Kidney capillary endothelial cell (primary cell): ENCODE measurements at regions not wholly inside any gene's neighbourhood (a gene's known extent, or its start where the extent isn't known, plus 50 kb on each side); places are given as distances from the start of the nearest gene placed in this dataset.

Experiments used
- DNase-seq: peaks from one replicate; pipeline ENCODE4 v3.0.0-alpha.2; 2018; ENCODE audit warnings: low spot score

- no peak for DNase-seq
Observed at GRCh38 chr20:57025666-57026224, 240.7 kb downstream of the BMP7 start.

DNA sequence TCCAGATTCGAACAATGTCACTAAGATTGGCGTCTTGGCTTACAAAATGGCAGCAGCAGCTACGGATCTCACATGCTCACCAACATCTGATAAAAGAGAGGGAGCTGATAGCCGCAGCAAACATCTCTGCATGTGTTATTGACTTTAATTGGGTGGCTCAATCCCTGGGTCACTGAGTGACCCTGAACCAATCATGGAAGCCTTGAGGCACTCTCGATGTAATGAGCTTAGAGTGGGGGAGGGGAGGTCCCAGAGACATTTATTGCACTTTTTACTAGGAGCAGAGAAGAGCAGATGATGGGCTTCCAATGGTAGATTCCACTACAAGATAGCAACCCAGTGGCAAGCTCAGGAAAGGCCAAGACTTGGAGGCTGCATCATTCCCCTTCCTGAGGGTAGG lies 238.7 kb downstream of the BMP7 start:
- no peak for DNase-seq

- DNase-seq: no peak
Observed at GRCh38 chr20:57030611-57031600, 235.5 kb downstream of the BMP7 start.

- no peak for DNase-seq
Observed at GRCh38 chr20:57031867-57032355, 234.5 kb downstream of the BMP7 start.

GRCh38 chr20:57032847-57033246 lies 233.6 kb downstream of the BMP7 start:
- no peak for DNase-seq

- no peak for DNase-seq
Observed at GRCh38 chr20:57034001-57034400, 232.4 kb downstream of the BMP7 start.

- DNase-seq: no peak
Observed at GRCh38 chr20:57037689-57038088, 228.8 kb downstream of the BMP7 start.

DNA sequence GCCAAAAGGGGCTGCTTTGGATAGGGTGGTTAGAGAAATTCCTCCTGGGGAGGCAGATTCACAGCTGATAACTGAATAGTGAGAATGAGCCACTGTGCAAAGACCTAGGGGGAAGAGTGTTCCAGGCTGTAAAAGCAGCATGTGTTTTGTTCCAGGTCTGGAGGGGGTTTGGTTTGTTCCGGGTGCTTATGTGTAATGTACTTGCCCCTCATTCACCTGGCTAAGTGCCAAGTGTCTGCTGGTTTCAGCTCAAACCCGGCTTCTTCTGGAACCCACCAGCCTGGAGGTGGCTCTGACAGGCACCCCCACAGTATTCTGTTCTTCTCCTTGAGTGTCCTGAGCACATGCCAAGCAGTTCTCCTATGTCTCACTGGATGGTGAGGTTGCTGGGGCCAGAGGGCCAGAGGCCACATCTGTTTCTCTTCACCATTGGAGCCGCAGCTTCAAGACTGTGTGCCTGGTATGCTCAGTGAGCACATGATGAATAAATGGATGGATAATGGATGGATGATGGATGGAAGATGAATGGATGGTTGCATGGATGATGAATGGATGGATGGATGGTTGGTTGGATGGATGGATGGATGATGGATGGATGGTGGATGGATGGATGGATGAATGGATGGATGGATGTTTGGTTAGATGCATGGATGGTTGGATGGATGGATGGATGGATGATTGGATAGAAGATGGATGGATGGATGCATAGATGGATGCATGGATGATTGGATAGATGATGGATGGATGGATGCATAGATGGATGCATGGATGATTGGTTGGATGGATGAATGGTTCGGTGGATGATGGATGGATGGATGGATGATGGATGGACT lies 227.6 kb downstream of the BMP7 start:
- no peak for DNase-seq

- no peak for DNase-seq
Observed at GRCh38 chr20:57040466-57040865, 226.0 kb downstream of the BMP7 start.

GRCh38 chr20:57040924-57041323 lies 225.5 kb downstream of the BMP7 start:
- DNase-seq: no peak

DNA sequence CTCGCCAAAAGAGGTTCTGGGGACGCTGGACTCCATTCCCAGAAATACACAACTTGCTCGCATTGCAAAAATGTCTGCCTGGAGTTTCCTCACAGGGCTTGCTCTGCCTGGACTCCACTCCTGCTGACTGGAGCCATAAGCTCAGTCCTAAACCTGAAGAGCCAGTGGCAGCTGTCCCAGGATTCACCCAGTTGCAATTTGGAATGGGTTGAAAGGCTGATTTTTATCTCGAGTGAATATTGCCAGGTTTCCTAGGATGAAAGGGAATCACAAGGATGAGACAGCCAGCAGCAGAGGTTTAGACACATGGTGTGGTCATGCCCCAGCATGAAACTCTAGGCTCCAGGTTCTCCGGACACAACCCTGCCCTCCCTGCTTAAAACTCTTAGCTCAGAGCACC lies 223.3 kb downstream of the BMP7 start:
- DNase-seq: no peak

DNA sequence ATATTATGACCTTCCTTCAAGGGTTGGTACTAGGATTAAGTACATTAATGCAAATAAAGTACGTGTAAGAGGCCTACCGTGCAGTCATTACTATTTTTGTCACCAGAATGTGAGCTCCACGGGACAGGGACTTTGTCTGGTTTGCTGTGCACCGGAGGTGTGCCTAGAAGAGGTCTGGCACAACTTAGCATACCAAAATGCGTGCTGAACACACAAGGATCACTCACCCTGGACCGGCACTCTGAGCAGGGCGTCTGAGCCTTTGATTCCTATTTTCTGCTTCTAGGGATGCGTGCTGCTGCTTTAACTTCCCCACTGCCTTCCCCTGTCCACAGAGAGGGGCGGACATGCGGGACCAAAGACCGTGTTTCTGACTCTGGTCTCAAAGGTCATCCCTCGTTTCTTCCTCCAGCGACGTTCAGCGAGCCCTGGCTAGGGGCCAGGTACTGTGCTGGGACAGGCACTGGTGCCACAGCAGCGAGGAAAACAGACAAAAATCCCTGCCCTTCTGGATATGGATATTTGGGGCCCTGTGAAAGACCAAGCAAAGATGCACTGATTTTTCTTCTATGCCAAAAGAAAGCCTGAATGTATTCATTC lies 222.7 kb downstream of the BMP7 start:
- DNase-seq: no peak

DNA sequence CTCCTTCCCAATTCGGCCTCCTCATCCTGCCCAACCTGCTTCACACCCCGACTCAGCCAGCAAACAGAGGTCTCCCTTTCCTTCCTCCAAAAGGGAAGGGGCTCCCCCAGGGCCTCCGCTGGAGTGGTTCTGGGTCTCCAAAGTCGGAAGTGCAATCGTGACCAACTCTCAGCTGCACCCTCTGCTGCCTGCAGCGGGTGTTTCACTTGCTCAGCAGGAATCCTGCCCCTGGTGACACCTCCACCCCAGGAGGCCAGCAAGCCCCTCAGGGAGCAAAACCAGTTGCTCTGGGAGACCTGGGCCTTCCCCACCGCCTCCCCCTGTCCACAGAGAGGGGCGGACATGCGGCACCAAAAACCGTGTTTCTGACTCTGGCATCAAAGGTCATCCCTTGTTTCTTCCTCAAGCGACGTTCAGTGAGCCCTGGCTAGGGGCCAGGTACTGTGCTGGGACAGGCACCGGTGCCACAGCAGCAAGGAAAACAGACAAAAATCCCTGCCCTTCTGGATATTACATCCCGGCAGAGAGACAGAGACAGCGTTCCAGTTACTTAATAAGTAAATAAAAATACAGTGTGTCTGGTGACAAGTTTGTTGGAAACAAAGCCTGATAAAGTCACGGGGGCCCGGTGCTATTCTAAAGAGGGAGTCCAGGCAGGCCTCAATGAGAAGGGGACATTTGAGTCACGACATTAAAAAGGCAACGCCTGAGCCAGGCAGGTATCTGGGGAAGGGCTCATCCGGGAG lies 219.0 kb downstream of the BMP7 start:
- DNase-seq: no peak

DNA sequence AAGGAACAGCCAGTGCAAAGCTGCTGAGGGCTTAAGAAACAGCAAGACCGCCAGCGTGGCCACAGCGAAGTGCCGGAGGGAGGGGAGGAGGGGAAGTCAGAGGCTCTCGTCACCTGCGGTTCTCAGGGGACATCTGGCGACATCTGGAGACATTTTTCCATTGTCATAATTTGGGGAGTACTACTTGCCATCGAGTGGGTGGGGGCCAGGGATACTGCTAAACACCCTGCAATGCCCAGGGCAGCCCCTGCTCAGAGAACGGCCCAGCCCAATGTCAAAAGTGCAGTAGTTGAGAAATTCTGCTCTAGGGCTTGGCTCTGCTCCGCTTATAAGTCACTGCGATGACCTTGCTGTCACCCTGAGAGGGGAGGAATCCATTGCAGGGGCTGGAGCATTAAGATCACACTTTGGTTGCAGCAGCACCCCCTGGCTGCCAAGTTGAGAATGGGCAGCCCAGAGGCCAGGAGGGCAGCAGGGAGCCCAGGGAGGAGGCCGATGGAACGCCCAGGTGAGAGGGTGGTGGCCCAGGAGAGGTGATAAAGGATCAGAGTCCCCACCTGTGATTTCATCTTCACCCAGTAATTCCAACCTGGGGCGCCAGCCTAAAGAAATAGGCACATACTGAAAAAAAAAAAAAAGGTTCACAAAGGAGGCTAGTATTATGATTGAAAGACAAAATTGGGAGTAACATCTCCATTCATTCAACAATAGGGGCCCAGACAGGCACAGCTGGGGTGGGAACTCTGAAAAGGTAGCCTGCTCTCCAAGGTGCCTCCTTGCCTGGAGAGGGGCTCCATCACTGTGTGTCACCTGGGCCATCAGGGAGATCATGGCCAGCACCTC lies 218.2 kb downstream of the BMP7 start:
- peak; percentile 9 for DNase-seq

- no peak for DNase-seq
Observed at GRCh38 chr20:57049296-57049695, 217.1 kb downstream of the BMP7 start.

DNA sequence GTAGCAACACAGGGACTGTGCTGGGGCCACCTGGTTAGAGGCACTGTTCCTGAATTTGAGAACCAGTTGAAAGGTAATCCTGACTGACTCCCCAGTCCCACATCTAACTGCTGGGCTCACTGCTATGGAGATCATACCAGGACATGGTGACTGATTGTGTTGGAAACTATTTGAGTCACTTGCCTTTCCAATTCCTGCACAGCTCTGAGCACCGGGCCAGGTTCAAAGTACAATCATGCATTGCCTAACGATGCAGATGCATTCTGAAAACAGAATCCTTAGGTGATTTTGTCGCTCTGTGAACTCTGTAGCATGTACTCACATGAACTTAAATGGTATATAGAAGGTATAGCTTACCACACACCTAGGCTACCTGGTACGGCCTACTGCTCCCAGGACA lies 215.3 kb downstream of the BMP7 start:
- no peak for DNase-seq

- DNase-seq: no peak
Observed at GRCh38 chr20:57053067-57053466, 213.4 kb downstream of the BMP7 start.

DNA sequence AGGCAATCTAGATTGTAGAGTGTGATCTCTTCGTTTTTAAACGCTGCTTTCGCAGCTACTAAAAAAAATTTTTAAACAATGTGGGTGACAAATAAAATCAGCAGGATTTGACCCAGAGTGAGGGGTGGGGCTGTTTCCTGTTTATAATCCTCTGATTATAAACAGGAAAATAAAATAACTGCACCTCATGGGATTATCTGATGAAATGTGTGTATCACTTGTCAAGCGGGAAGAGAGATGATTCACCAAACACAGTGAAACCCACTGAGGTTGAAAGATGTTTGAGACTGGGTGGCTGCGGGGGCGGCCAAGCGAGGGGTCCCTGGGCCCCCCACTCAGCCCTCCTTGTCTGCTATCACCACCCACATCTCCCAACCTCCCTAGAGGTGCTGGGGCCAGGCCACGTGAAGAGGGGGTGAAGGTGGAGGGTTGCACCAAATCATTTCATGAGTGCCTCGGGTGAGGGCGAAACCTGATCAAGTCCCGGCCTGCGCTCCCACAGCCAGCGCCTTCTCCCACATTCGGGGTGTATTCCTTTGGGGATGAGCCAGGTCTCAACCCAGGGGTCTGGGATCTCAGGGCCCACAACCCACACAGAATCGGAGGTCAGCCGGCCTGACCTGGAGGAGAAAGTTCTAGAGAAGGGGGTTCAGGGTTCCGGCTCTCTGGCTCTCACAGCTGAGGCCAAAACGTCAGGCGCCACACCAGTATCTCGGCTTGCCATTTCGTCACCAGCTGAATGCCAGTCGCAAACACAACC lies 212.5 kb downstream of the BMP7 start:
- DNase-seq: no peak

GRCh38 chr20:57055345-57055744 lies 211.1 kb downstream of the BMP7 start:
- no peak for DNase-seq

- no peak for DNase-seq
Observed at GRCh38 chr20:57056651-57057050, 209.8 kb downstream of the BMP7 start.
